Nucleus accumbens (tissue), 56 donors: ENCODE measurements at regions not wholly inside any gene's neighbourhood (a gene's known extent, or its start where the extent isn't known, plus 50 kb on each side); places are given as distances from the start of the nearest gene placed in this dataset.

Source experiments
- DNase-seq, 56 donors: peaks; one replicate each; lab custom pipeline; 2025; lab: John Stamatoyannopoulos, UW

DNA sequence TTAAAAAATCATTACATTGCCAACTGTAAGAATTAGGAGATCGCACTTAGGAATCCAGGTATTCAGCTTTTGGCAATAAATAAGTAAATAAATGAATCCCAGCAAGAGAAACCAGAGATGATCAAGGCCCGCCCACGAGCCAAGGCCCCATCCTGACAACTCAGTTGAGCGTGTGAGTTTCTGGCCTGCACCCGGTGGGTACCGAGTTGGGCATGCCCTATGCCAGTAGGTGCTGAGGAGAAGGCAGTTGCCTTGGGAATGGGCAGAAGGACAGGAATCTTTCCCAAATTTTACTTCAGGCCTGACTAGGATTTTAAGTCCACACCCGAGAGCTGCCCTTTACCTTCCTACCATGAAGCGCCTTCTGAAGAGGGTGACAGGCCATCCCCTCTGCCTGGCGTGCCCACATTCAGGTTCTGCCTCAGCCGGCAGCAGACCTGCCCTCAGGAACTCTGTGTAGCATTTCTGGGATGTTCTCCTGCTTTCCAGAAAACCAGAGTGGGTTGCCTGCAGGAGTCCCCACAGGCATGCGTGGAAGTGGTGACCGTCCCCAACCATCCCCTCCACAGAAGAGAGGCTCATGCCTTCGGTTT is 99.3 kb upstream of the ALDH1A3 start:
- no peak for DNase-seq

DNA sequence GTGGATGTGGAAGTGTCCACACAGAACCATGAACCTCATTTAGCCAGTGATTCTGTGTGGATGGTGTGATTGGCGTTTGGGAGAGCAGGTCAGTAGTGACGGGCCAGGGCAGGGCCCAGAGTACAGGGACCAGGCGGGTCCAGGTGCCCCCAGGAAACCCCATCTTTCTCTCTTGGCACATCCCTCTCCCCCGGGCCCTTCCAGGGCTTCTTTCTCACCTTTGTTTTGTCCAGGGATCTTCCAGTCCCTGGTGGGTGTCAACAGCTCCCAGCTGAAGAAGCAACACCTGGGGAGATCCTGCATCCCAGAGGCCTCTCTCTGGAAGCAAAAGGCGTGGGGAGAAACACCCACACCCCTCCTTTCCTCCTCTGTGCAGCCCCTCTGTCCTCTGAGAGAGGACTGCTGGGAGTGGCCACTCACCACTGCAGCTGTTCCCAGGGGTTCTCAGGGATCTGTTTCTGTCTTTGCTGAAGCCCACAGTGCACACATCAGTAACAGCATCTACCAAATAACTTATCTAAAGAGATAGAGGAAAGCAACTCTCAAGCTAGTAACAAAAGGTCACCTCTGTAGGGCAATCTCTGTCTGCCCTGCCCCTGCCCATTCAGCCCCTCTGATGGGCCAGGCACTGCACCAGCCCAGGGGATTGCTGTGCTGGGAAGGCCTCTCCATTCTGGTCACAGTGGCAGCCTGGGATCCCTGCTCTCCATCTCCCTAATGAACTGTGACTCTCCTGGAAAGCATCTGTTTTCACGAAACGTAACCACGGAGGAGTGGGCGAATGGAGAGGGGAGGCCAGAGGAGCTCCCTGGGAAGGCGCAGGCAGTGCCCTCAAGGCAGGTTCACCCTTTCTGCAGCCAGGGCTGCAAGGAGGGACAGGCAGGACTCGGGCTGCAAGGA is 98.3 kb upstream of the ALDH1A3 start:
- DNase-seq: no peak

DNA sequence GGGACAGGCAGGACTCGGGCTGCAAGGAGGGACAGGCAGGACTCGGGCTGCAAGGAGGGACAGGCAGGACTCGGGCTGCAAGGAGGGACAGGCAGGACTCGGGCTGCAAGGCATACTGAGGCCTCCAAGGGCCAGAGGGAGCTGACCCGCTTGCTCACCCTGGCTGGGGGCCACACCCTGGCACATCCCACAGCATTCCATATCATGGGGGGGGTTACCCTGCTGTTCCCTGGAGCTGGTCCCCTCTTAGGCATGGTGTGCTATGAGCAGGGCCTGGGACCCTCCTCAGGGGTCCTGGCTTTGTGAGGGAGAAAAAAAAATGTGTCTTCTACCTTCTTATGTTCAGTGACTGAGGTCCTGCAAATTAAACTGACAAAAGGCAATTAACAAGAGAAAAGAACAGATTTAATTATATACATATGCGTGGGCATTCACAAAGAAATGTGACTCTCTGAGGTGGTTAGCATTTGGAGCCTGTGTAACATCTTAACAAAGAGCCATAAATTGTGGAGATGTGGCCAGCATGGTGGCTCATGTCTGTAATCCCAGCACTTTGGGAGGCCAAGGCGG is 97.6 kb upstream of the ALDH1A3 start:
- no peak for DNase-seq

DNA sequence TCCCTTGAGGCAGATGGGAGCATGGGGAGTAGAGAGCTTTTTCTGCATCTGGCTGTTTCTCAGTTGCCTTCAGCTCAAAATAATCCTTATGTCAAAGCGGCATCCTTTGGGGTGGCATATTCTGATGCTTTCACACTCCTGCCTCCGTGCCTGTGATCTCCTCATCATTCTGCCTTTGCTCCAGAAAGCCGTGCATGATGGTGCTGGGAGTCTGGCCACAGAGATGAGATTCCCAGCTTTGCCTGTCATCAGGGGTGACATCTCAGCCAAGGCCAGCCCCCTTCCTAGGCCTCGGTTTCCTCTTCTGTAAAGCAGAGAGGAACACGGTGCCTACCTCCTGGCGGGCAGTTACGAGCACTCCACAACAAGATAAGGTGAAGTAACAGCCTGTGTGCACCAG is 96.3 kb upstream of the ALDH1A3 start:
- DNase-seq: no peak

DNA sequence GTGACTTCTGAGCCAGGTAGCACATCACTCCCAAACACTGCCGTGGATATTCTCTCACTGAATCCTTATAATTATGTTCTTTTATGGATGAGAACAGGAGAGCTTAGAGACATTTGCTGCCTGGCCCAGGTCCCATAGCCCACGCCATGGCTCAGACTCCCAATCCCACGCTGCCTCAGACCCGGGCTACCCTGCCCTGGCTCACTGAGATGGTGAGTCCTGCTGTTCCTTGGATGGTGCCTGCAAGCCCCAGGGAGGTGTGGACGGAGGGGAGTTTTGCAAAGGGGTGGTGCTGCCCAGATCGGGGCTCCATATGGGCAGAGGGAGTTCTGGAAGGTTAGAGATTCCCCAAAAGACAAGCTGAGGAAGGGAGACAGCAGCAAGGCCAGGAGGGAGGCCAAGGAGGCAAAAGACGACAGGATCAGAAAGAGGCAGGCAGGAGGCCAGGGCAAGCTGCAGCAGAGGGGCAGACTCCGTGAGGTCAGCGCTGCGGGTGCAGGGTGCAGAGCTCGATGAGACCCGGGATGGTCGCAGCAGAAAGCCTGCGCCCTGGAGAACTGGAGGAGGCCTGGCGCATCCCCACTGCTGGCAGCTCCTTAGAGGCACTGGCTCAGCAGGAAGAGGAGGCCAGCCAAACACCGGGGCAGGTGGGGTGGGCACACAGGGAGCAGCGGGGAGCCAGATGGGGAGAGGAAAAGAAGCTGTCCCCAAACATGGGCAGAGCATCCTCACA is 95.7 kb upstream of the ALDH1A3 start:
- DNase-seq: no peak

DNA sequence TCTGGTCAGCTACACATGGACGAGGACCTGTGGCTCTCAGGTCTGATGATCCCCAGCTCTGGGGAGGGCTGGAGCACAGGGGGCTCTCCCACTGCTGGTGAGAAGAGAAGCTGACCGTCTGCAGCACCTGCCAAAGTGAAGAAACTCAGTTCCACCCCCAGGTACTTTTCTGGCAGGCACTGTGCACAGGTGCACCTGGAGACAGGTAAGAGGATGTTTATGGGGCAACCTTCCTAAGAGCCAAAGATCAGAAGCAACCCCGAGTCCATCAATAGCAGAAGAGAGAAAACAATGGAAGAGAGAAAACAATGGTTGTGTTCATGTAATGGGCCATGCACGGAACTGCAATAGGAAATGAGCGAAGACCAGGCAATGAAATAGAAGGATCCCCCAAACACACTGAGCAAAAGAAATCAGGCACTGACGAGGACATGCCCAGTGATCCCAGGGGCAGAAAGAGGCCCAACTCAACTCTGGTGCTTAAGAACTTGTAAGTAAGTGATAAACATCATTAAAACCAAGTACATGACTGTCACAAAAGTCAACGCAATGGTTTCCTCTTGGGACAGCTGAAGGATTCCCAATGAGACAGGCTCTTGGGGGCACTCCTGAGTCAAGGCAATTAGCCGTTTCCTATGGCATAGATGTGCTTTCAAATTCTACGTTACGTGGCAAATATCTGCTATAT is 95.0 kb upstream of the ALDH1A3 start:
- no peak for DNase-seq

DNA sequence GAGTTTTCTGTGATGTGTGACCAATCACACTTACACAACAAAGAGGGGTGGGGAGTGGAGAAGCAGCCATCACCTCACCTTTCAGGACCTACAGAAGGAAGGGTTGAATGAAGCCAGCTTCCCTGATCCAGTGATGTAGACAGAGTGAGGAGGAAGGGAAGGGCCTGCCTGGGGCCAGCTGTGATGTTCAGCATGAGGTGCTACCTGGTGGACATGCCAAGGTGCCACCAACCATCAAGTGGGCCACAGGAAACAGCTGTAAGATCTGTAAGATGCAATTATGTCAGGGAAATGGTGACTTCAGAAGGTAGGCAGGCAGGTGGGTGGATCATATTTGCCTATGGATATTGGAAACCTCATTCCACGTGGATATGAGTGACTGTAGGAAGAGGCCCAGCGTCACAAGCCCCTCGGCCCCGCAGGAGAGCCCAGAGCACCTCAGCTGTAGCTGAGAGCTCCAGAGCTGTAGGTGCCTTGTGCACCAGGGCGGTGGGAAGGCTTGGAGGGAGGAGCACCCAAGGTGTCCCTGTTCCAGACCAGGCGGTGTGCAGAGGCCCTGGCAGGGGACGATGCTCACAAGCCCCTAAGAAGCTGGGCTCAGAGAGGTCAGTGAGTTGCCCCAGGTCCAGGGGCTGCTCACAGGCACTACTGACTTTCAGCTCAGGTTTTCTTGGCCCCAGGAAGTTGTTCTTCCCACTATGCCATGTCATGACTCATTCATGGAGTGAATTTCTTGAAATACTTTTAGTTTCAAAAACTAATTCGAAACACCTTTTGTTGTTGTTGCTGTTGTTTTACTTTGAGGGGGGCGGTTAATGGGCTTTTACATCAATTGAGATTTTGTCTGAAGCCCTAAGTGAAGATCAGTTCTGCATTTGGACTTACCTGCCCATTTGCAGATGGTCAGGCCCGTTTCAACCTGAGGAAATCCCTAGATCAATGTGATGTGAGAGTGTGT is 94.2 kb upstream of the ALDH1A3 start:
- DNase-seq: no peak

DNA sequence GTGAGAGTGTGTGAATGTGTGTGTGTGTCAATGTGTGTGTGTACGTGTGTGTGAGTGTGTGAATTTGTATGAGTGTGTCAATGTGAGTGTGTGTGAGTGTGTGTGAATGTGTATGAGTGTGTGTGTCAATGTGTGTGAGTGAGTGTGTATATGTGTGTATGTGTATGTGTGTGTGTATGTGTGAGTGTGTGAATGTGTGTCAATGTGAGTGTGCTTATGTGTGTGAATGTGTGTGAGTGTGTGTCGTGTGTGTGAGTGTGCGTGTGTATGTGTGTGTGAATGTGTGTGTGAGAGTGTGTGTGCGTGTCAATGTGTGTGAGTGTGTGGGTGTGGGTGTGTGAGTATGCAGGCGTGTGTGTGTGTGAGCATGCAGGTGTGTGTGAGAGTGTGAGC is 93.5 kb upstream of the ALDH1A3 start:
- DNase-seq: no peak

DNA sequence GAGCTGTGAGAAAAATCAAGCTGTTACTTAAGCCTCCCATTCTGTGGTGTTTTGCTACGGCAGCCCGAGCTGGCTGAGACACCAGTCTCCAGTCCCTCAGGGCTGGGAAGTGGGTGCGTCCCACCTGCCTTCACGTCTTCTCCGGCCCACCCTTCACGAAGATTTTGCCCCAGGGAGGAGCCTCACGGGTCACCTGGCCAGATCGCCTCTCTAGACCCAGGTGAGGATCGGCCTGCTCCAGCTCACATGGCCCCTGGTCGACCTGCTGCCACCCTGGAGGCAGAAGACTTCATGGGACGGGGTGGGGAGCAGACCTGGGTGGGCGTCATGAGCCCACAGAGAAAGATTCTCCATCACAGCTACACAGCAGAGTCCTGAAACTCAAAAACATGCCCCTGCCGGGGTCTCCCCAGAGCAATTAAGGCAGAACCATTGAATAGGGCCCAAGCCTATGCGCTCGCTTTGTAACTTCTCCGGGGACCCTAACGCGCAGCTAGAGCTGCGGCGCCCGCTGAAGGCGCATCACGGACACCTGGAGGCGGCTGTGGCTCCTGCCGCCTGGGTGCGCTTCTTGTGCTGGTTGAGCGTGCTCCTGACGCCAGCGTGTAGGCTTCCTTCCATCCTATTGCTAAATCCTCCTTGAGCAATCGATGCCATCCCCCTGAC is 92.6 kb upstream of the ALDH1A3 start:
- DNase-seq: no peak

DNA sequence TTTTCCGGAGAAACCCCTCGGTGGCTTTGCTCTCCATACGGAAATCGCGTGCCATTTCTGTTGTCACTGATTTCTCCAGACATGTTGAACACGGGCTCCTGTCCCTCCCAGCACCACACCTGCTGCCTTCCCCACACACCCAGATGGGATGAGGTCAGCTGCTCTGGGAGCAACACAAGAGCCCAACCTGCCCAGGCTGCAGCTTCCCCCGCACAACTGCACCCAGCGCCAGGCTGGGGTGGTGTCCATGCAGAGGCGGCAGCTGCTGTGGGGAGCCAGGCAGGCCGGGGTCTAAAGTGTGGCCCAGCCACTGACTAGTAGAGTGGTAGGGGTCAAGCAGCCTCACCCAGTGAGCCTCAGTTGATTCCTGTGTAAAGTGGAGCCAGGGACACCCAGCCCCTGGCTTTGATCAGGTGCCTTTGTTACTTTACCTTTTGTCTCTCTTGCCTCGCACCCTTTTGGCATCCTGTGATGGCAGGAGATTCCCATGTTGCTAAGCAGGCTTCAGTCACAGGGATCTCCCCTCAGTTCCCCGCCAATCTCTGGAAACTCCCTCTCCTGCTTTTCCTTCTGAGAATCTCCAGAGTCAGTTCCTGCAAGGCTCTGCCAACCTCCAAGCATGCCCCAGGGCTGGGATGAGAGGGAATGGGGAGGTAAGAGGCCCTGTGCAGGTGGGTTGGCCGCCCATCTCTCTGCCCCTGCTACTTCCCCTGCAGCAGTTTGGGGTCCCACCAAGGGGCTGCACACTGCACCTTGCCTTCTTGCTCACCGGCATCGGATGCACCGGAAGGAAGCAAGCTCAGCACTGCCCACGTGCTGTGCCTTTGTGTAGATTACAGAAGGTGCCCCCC is 91.8 kb upstream of the ALDH1A3 start:
- no peak for DNase-seq

DNA sequence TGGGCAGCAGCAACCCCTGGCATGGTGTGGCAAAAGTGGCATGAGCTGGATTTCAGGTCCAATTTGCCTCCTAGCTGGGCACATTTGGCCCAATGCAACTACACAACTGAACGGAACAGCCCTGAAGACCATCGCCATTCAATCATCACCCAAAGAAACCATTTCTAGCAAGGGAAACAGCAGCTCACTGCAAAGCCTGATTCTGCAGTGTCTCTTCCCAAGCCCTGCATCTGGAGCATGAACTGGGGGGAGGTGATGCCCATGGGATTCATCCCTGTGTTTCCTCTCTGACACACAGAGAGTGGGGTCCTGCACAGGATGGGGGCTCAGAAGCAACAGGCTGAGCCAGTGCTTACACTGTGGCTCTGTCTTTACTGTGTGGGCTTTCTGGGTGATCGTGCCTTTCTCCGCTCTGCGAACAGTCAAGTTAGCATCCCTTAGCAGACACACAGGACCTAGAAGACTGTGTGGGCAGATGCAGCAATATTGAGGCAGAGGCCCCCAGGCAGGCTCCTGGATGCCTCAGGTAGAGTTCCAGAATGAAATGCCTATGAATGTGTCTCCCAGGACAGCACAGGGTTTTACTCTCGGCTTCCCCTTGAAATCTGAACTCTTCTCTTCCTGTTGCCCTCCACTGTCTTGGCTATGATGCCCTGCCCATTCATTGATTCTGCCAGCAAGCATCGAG is 91.1 kb upstream of the ALDH1A3 start:
- no peak for DNase-seq

DNA sequence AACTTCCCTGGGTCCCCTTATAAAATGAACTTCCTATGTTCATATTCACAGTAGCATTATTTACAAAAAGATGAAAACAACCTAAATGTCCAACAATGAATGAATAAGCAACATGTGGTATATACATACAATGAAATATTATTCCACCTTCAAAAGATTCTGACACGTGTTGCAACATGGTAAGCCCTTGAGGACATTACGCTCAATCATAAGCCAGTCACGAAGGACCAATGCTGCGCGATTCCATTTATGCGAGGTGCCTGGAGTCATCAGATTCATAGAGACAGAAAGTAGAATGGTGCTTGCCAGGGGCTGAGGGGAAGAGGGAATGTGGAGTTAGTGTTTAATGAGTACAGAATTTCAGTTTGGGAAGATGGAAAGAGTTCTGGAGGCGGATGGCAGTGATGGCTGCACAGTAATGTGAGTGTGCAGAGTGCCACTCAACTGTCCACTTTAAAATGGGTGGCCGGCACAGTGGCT is 88.8 kb upstream of the ALDH1A3 start:
- no peak for DNase-seq

DNA sequence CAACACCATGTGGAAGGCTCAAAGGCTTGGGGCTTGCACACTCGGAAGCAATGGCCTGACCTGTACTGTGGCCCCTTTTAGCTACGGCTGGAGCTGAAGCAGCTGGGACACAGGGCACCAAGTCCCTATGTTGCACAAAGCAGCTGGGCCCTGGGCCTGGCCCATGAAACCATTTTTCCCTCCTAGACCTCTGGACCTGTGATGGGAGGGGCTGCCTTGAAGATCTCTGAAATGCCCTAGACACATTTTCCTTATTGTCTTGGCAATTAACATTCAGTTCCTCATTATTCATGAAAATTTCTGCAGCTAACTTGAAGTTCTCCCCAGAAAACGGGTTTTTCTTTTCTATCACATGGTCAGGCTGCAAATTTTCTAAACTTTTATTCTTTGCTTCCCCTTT is 85.6 kb upstream of the ALDH1A3 start:
- no peak for DNase-seq

DNA sequence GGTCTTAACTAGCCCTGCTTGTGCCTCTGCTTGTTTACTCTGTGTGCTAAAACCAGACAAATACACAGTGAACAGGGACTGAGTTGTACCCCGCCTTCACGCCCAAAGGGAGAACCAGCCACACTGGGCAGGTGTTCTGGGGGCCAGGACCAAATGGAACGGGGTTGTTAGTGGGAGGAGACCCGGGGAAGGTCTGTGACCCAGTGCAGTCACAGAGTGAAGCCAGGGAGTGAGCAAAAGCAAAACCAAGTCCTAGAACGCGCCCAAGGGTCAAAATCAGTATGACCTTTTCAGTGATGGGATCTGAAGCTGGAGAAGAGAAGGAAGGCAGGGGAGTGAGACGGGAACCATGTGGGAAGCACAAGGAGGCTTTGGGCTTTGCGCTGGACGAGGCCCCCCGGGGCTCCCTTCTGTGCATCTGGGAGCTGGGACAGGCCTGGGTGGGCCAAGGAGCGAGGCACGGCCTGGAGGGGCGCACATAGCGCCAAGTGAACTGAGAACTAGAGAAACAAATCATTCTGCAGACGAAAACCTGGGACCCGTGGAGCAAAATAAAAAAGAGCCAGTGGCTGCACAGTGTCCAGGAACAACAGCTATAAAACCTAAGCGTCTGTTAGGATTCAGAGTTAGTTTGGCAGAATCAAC is 78.3 kb upstream of the ALDH1A3 start:
- no peak for DNase-seq

DNA sequence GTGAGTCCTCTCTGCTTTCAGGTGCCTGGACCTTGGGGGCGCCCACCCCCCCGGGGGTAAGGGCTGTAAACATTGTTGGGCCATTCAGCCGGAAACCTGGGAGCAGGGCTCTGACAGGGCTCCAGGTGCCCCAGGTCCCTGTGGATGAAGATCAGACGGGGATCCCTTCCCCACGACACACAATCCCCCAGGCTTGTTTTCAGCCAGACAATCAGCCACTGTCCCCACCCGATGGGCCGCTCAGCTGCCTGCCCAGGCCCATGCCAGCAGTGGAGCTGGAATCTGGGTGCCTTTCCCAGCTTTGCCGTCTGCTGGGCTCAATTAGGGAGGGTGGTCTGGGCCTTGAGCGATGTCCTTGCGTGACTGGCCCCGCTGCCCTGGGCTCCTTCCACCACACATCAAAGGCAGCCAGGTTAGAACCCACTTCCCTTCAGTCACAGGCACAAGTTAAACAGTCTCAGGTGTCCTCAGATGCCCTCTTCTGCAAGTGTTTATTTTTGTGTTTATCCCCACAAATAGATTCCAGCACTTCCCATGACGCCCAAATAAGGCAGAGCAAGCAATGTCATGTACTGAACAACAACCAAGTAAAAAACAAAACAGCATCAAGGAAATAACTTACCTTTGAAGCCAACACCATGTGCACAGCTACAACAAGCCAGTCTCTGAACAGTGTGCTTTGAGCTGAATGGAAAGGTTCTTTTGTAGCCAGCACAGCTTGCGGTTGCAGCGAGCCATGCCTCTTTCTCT is 77.0 kb upstream of the ALDH1A3 start:
- DNase-seq: no peak

DNA sequence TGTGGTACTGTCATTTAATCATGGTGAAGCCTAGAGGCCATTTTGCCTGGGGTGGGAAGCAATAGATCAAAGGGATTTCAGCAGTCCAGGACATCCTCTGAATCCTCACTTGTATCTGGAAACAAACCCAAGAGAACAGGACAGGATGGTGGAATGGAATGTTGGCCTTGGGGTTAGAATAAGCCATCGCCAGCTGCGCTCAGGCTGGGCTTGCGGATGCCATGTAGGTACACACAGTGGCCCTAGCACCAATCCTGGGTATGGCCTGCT is 76.5 kb upstream of the ALDH1A3 start:
- DNase-seq: no peak
